ENCODE measurements at regions not wholly inside any gene's neighbourhood (a gene's known extent, or its start where the extent isn't known, plus 50 kb on each side); places are given as distances from the start of the nearest gene placed in this dataset.

GRCh38 chr3:73222126-73222525 is 160.7 kb downstream of the EBLN2 start:
- DNase-seq: no peak
- WGBS, 2 donors (ENCODE audit: low coverage in 1 of 2): 80 to 97% methylated on average over 4 of the region's 4 CpGs
- Histone ChIP-seq H3K4me3 (no peak overlapping the region), H3K27ac (no peak overlapping the region), H3K36me3 (no peaks in the 10 kb centered on the region), H3K27me3 (no peaks in the 10 kb centered on the region), H3K9me3 (no peaks in the 10 kb centered on the region), H3K4me1 (no peaks in the 10 kb centered on the region)
- no peak for TF ChIP-seq CTCF (IDR thresholded peaks at IDR 0.05)
- no peak for TF ChIP-seq POLR2AphosphoS5 (IDR thresholded peaks at IDR 0.05)
- TF ChIP-seq POLR2A (IDR thresholded peaks at IDR 0.05): no peak
- no peak for TF ChIP-seq EP300 (IDR thresholded peaks at IDR 0.05; ENCODE audit: low read depth)
- intact Hi-C loops (cut with DNase I; ENCODE audit: low total_unique reads): no loop called here
- in situ Hi-C loops (cut with MboI; ENCODE audit: low pct_ligation_motif_present in 1 of 4, low pct_unique_long_range_greater_than_20kb in 1 of 4, low sequenced_read_pairs in 3 of 4): loop anchor here in 1 of 4 donors (25.0 kb wide), 1 partner anchor 110 kb away; no protein-coding TSS in a partner anchor

GRCh38 chr3:73225146-73225855 is 163.8 kb downstream of the EBLN2 start:
- H3K27me3 ChIP-seq: no peaks in the 10 kb centered on the region
- in situ Hi-C loops (cut with MboI; ENCODE audit: low pct_ligation_motif_present in 1 of 4, low pct_unique_long_range_greater_than_20kb in 1 of 4, low sequenced_read_pairs in 3 of 4): no loop called here
- no peak for TF ChIP-seq POLR2A (IDR thresholded peaks at IDR 0.05)
- TF ChIP-seq POLR2AphosphoS5 (IDR thresholded peaks at IDR 0.05): no peak
- TF ChIP-seq EP300 (IDR thresholded peaks at IDR 0.05; ENCODE audit: low read depth): no peak
- TF ChIP-seq CTCF (IDR thresholded peaks at IDR 0.05): no peak
- H3K9me3 ChIP-seq: no peaks in the 10 kb centered on the region
- WGBS, 2 donors (ENCODE audit: low coverage in 1 of 2): 56 to 69% methylated on average over 6 to 8 of the region's 8 CpGs
- intact Hi-C loops (cut with DNase I; ENCODE audit: low total_unique reads): no loop called here
- no peak overlapping the region for H3K27ac ChIP-seq
- H3K4me3 ChIP-seq: no peak overlapping the region
- no peaks in the 10 kb centered on the region for H3K4me1 ChIP-seq
- no peaks in the 10 kb centered on the region for H3K36me3 ChIP-seq
- no peak for DNase-seq

- WGBS, 2 donors (ENCODE audit: low coverage in 1 of 2): 53 to 64% methylated on average over 2 of the region's 2 CpGs
- no peak overlapping the region for H3K27ac ChIP-seq
- intact Hi-C loops (cut with DNase I; ENCODE audit: low total_unique reads) (no loop called here), in situ Hi-C loops (cut with MboI; ENCODE audit: low pct_ligation_motif_present in 1 of 4, low pct_unique_long_range_greater_than_20kb in 1 of 4, low sequenced_read_pairs in 3 of 4) (no loop called here)
- H3K4me3 ChIP-seq: no peak overlapping the region
- no peaks in the 10 kb centered on the region for H3K27me3 ChIP-seq
- no peaks in the 10 kb centered on the region for H3K36me3 ChIP-seq
- no peaks in the 10 kb centered on the region for H3K4me1 ChIP-seq
- DNase-seq: no peak
- H3K9me3 ChIP-seq: no peaks in the 10 kb centered on the region
- TF ChIP-seq POLR2A (IDR thresholded peaks at IDR 0.05): no peak
Observed at GRCh38 chr3:73225991-73226390, 164.5 kb downstream of the EBLN2 start.

- WGBS, 2 donors (ENCODE audit: low coverage in 1 of 2): 80 to 88% methylated on average over 4 to 5 of the region's 5 CpGs
- Histone ChIP-seq H3K4me1 (no peaks in the 10 kb centered on the region), H3K27me3 (no peaks in the 10 kb centered on the region), H3K9me3 (no peaks in the 10 kb centered on the region), H3K4me3 (no peak overlapping the region), H3K36me3 (no peaks in the 10 kb centered on the region), H3K27ac (no peak overlapping the region)
- DNase-seq: no peak
- in situ Hi-C loops (cut with MboI; ENCODE audit: low pct_ligation_motif_present in 1 of 4, low pct_unique_long_range_greater_than_20kb in 1 of 4, low sequenced_read_pairs in 3 of 4): no loop called here
- intact Hi-C loops (cut with DNase I; ENCODE audit: low total_unique reads): no loop called here
- TF ChIP-seq CTCF (IDR thresholded peaks at IDR 0.05): no peak
- TF ChIP-seq POLR2AphosphoS5 (IDR thresholded peaks at IDR 0.05): no peak
- no peak for TF ChIP-seq POLR2A (IDR thresholded peaks at IDR 0.05)
- no peak for TF ChIP-seq EP300 (IDR thresholded peaks at IDR 0.05; ENCODE audit: low read depth)
Observed at GRCh38 chr3:73228000-73228399, 166.5 kb downstream of the EBLN2 start.

GRCh38 chr3:73228437-73228836 is 167.0 kb downstream of the EBLN2 start:
- WGBS, 2 donors (ENCODE audit: low coverage in 1 of 2): 85% methylated on average over 5 of the region's 5 CpGs; no CpG with 5 or more reads in 1 of the 2 donors
- Histone ChIP-seq H3K4me1 (no peaks in the 10 kb centered on the region), H3K9me3 (no peaks in the 10 kb centered on the region), H3K27me3 (no peaks in the 10 kb centered on the region), H3K4me3 (no peak overlapping the region), H3K27ac (no peak overlapping the region), H3K36me3 (no peaks in the 10 kb centered on the region)
- no peak for DNase-seq
- in situ Hi-C loops (cut with MboI; ENCODE audit: low pct_ligation_motif_present in 1 of 4, low pct_unique_long_range_greater_than_20kb in 1 of 4, low sequenced_read_pairs in 3 of 4) (no loop called here), intact Hi-C loops (cut with DNase I; ENCODE audit: low total_unique reads) (no loop called here)
- TF ChIP-seq EP300 (IDR thresholded peaks at IDR 0.05; ENCODE audit: low read depth): no peak
- no peak for TF ChIP-seq CTCF (IDR thresholded peaks at IDR 0.05)
- no peak for TF ChIP-seq POLR2A (IDR thresholded peaks at IDR 0.05)
- TF ChIP-seq POLR2AphosphoS5 (IDR thresholded peaks at IDR 0.05): no peak
